GM06990 (cell line): ENCODE measurements at regions not wholly inside any gene's neighbourhood (a gene's known extent, or its start where the extent isn't known, plus 50 kb on each side); places are given as distances from the start of the nearest gene placed in this dataset.
A peak's percentile ranks its signal among the peaks of the same experiment; 100 is the strongest.

Experiments
- DNase-seq: peaks from one replicate; pipeline ENCODE4 v3.0.0-alpha.2; 2011; ENCODE audit not compliant: insufficient read length; ENCODE audit errors: extremely low read depth
- H3K27me3 ChIP-seq: replicated peaks from 2 replicates; pipeline ENCODE4 v1.6.0; 2011; ENCODE audit warnings: low read length; ENCODE audit not compliant: control insufficient read depth, insufficient read depth
- H3K36me3 ChIP-seq: 2 replicates; pipeline ENCODE4 v1.5.1; 2011; ENCODE audit warnings: low read length; ENCODE audit not compliant: control insufficient read depth, insufficient read depth
- H3K4me3 ChIP-seq: replicated peaks from 2 replicates; pipeline ENCODE4 v1.5.1; 2011; ENCODE audit warnings: low read depth, mild to moderate bottlenecking, control low read depth, low read length
- CTCF ChIP-seq: IDR thresholded peaks from 2 replicates; pipeline ENCODE4 v1.5.1; 2011; ENCODE audit warnings: low read length, control low read depth, mild to moderate bottlenecking, inconsistent platforms; ENCODE audit not compliant: insufficient read depth, poor library complexity, severe bottlenecking

- no peak for TF ChIP-seq CTCF
- no peak overlapping the region for H3K4me3 ChIP-seq
- no peaks in the 10 kb centered on the region for H3K27me3 ChIP-seq
- H3K36me3 ChIP-seq = no peaks in the 10 kb centered on the region
- peak; percentile 51 for DNase-seq
These were observed 562.8 kb downstream of the TNS1 start for GRCh38 chr2:217440000-217440399.

GRCh38 chr2:217438821-217439220 is 564.0 kb downstream of the TNS1 start:
- TF ChIP-seq CTCF = no peak
- Histone ChIP-seq H3K4me3 (no peak overlapping the region), H3K36me3 (no peaks in the 10 kb centered on the region), H3K27me3 (no peaks in the 10 kb centered on the region)
- no peak for DNase-seq

- TF ChIP-seq CTCF = no peak
- Histone ChIP-seq H3K27me3 (no peaks in the 10 kb centered on the region), H3K4me3 (no peak overlapping the region), H3K36me3 (no peaks in the 10 kb centered on the region)
- no peak for DNase-seq
These were observed 564.7 kb downstream of the TNS1 start for GRCh38 chr2:217438136-217438535.

- H3K36me3 ChIP-seq = no peaks in the 10 kb centered on the region
- no peak for TF ChIP-seq CTCF
- no peaks in the 10 kb centered on the region for H3K27me3 ChIP-seq
- no peak for DNase-seq
- H3K4me3 ChIP-seq = no peak overlapping the region
These were observed 565.4 kb downstream of the TNS1 start for GRCh38 chr2:217437290-217437870.

- Histone ChIP-seq H3K36me3 (no peaks in the 10 kb centered on the region), H3K4me3 (no peak overlapping the region), H3K27me3 (no peaks in the 10 kb centered on the region)
- DNase-seq = no peak
- TF ChIP-seq CTCF = no peak
These were observed 566.4 kb downstream of the TNS1 start for GRCh38 chr2:217436386-217436785.

- no peaks in the 10 kb centered on the region for H3K36me3 ChIP-seq
- no peak overlapping the region for H3K4me3 ChIP-seq
- DNase-seq = peak; percentile 64
- no peaks in the 10 kb centered on the region for H3K27me3 ChIP-seq
- no peak for TF ChIP-seq CTCF
These were observed 568.4 kb downstream of the TNS1 start for GRCh38 chr2:217434180-217434975.
